ACHN (cell line): ENCODE measurements at regions not wholly inside any gene's neighbourhood (a gene's known extent, or its start where the extent isn't known, plus 50 kb on each side); places are given as distances from the start of the nearest gene placed in this dataset.
A peak's percentile ranks its signal among the peaks of the same experiment; 100 is the strongest.

Experiments used
- DNase-seq: peaks from one replicate; pipeline ENCODE4 v3.0.0-alpha.2; 2015
- in situ Hi-C: cut with HindIII; loops from 2 replicates; pipeline ENCODE4 v1.10.0; 2017; ENCODE audit warnings: low sequenced_read_pairs, low pct_ligation_motif_present, low pct_unique_long_range_greater_than_20kb

- in situ Hi-C loops, result no loop called here
- no peak for DNase-seq
These were observed 140.7 kb upstream of the ARPP21 start for GRCh38 chr3:35498506-35499210.

- in situ Hi-C loops, result no loop called here
- DNase-seq, result peak; percentile 48
These were observed 138.5 kb upstream of the ARPP21 start for GRCh38 chr3:35500641-35501350.

GRCh38 chr3:35502699-35503098, 136.6 kb upstream of the ARPP21 start:
- DNase-seq, result no peak
- in situ Hi-C loops, result no loop called here

GRCh38 chr3:35505181-35505580, 134.1 kb upstream of the ARPP21 start:
- DNase-seq, result no peak
- in situ Hi-C loops, result no loop called here

GRCh38 chr3:35505772-35506171, 133.6 kb upstream of the ARPP21 start:
- in situ Hi-C loops, result no loop called here
- no peak for DNase-seq

GRCh38 chr3:35519936-35520335, 119.4 kb upstream of the ARPP21 start:
- in situ Hi-C loops, result no loop called here

GRCh38 chr3:35521196-35521595, 118.1 kb upstream of the ARPP21 start:
- in situ Hi-C loops, result no loop called here
- DNase-seq, result no peak

More at GRCh38 chr3:35519936-35520335, 119.4 kb upstream of the ARPP21 start:
- DNase-seq, result no peak

GRCh38 chr3:35522450-35522849, 116.9 kb upstream of the ARPP21 start:
- no peak for DNase-seq
- in situ Hi-C loops, result no loop called here

- in situ Hi-C loops, result no loop called here
- DNase-seq, result no peak
These were observed 116.3 kb upstream of the ARPP21 start for GRCh38 chr3:35523074-35523473.

- in situ Hi-C loops, result no loop called here
- peak; percentile 20 for DNase-seq
These were observed 115.5 kb upstream of the ARPP21 start for GRCh38 chr3:35523838-35524237.

- peak; percentile 61 for DNase-seq
- in situ Hi-C loops, result no loop called here
These were observed 114.5 kb upstream of the ARPP21 start for GRCh38 chr3:35524856-35525255.

GRCh38 chr3:35528728-35529127, 110.6 kb upstream of the ARPP21 start:
- in situ Hi-C loops, result no loop called here
- DNase-seq, result no peak

GRCh38 chr3:35529337-35529736, 110.0 kb upstream of the ARPP21 start:
- in situ Hi-C loops, result no loop called here
- no peak for DNase-seq

GRCh38 chr3:35537265-35537664, 102.1 kb upstream of the ARPP21 start:
- in situ Hi-C loops, result no loop called here
- DNase-seq, result no peak

GRCh38 chr3:35544976-35545375, 94.3 kb upstream of the ARPP21 start:
- DNase-seq, result no peak
- in situ Hi-C loops, result no loop called here

- DNase-seq, result no peak
- in situ Hi-C loops, result no loop called here
These were observed 89.6 kb upstream of the ARPP21 start for GRCh38 chr3:35549690-35550089.

- in situ Hi-C loops, result no loop called here
- no peak for DNase-seq
These were observed 77.2 kb upstream of the ARPP21 start for GRCh38 chr3:35562141-35562540.

- no peak for DNase-seq
- in situ Hi-C loops, result no loop called here
These were observed 74.3 kb upstream of the ARPP21 start for GRCh38 chr3:35565048-35565447.
